MV-4-11 (cell line): ENCODE measurements at regions not wholly inside any gene's neighbourhood (a gene's known extent, or its start where the extent isn't known, plus 50 kb on each side); places are given as distances from the start of the nearest gene placed in this dataset.
A peak's percentile ranks its signal among the peaks of the same experiment; 100 is the strongest.

Source experiments
- DNase-seq: peaks from one replicate; lab custom pipeline; 2025; lab: John Stamatoyannopoulos, UW

- DNase-seq: no peak
Measured at GRCh38 chr10:10126218-10126617, 891.5 kb upstream of the CELF2 start.

DNA sequence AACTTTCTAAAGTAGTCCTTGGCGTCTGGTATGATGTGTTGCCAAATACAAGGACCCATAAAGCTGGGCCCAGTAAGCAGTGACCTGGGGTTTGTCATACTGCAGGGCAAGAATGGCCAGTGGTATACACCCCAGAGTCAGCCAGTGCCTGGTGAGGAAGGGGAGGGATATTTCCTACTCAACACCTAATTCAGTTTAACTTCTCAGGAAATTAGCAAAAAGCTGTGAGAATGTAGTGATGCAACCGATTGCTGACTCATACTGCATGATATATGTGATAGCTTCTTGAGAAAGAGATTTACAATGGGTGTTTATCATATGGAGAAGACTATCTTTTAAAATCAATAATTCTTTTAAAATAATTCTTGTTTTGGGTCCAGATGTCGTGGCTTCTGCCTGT lies 889.3 kb upstream of the CELF2 start:
- peak; percentile 25 for DNase-seq

DNA sequence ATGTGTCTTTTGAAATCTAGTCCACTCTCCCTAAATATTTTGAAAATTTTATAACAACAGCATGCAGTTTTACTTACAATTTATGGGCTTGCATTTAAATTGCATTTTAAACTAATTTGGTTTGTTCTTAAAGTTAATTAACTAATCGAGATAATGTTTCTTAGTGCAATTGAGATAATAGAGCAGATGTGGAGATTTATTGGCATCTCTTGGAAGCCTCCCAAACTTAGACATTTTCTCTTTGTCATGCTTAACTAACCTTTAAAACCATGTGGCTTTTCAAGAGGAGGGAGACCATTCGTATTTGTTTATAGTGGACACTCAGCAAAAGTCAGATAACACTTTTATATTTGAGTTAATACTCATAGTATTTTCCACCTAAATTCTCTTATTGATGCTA lies 887.0 kb upstream of the CELF2 start:
- no peak for DNase-seq

DNA sequence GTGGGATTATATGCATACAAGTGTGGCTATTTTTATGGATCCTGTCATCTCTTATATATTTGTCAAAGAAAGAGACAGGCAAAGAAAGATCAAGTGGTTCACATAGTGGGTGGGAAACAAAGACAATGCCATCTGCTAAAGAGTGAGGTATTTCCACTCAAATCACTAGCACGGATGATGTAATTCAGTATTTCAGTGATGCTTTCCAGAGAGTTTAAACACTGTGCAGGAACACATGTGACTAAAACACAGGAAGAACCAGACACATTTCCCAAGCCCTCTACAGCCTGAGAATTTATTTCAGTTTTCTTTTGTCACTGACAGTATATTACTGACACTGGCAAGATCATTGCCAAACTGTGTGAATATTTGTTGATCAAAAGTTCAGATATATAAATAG lies 885.7 kb upstream of the CELF2 start:
- DNase-seq: no peak

DNA sequence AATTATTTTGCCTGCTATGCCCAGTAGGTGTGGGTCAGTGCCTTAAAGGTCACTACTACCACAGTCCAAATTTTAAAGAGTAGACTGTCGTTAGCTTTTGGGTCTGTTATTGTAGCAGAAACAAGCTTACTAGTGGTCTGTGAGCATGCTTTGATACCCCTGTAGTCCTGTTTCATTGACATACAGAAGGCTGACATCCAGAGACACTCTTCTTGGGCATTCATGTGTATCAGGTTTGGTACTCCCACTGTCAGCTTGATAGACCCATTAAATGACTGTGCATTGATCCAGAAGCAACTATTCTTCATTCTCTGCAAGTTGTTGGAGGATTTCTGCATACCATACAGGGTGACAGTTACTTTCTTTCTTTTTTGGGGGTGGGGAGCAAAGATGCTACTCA lies 884.4 kb upstream of the CELF2 start:
- no peak for DNase-seq

DNA sequence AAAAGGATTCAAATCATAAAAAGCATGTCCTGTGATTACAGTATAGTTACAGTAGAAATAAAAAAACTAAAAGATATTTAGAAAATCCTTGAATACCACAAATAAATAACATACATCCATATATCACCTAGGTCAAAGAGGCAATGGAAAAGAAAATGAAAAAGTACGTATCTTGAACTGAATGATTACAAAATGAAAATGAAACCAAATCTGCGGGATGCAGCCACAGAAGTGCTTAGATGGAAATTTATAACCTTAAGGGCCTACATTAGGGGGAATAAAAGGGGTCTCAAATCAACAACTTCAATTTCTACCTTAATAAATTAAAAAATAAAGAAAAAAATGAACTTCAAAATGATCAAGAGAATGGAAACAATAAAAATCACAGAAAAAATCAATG lies 879.0 kb upstream of the CELF2 start:
- DNase-seq: no peak

- no peak for DNase-seq
Measured at GRCh38 chr10:10141782-10142382, 875.8 kb upstream of the CELF2 start.

- DNase-seq: no peak
Measured at GRCh38 chr10:10146604-10147003, 871.1 kb upstream of the CELF2 start.

DNA sequence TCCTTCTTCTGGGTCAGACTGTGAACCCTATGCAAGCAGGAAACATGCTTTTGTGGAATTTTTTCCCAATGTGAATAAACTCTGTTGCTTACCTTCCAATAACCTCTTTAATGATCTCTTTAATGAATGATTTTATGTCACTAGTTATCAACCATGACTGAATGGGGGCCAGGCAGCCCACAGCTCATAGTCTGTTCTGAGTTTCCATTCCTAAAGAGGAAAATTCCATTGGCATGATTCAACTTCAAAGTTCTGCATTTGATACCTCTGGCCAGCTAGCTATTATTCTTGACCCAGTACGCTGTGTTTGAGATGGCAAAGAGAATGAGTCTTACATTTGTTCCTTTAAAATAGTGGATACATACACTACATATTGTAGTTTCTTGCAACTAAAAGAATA lies 867.8 kb upstream of the CELF2 start:
- DNase-seq: no peak

DNA sequence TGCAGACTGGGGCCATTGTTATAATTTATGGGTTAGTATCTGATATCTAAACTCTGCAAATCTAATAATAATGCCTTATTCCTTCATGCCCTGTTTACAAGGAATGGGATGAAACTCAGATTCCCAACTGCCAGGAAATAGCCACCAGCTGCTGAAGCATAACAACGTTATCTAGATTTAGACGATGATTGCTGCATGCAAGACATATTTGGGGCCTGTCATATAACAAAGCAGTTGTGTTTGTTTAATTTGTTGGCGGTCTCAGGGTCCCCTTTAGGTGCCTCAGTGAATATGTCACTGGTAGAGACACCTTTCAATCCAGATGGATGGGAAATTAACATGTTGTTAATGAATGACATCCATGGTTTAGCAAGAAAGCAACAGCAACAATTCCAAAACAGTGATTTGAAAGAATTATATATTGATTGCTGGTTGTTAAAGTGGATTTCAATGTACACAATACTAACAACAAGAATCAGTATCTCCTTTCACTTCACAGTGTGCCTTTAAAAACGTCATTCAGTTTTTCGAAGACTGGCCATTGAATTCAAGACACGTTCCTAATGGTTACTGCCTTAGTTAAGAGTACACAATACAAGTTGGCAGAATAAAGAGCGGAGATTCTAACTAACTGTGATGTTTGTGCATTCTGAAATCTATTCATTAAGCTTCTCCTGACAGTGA lies 860.6 kb upstream of the CELF2 start:
- DNase-seq: no peak

DNA sequence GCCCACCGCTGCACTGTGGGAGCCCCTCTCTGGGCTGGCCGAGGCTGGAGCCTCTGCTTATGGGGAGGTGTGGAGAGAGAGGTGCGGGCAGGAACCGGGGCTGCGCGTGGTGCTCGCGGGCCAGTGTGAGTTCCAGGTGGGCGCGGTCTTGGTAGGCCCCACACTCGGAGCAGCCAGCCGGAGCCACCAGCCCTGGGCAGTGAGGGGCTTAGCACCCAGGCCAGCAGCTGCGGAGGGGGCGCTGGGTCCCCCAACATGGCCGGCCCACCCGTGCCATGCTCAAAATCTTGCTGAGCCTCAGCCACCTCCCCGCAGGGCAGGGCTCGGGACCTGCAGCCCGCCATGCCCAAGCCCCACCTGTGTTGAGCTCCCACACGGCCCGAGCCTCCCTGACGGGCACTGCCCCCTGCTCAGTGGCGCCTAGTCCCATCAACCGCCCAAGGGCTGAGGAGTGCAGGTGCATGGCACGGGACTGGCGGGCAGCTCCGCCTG lies 856.8 kb upstream of the CELF2 start:
- DNase-seq: no peak

DNA sequence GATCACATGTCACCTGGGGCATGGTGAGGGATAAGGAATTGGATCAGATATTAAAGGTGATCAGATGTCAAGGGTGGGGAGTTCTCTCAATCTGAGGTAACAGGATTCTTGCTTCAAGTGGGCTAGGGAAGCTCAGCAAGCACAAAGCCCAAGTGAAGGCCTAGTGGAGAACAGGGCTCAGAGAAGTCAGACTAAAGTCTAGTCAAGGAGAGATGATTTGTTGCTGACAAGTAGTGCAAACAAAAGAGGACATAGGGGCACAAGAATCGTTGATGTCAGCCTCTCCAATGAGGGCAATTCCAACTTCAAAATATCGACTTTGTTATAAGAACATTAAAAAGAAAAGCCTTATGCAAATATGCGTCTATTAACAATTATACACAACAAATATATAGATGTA lies 852.8 kb upstream of the CELF2 start:
- DNase-seq: no peak

- no peak for DNase-seq
Measured at GRCh38 chr10:10165415-10165814, 852.3 kb upstream of the CELF2 start.

- DNase-seq: no peak
Measured at GRCh38 chr10:10178476-10178875, 839.2 kb upstream of the CELF2 start.

DNA sequence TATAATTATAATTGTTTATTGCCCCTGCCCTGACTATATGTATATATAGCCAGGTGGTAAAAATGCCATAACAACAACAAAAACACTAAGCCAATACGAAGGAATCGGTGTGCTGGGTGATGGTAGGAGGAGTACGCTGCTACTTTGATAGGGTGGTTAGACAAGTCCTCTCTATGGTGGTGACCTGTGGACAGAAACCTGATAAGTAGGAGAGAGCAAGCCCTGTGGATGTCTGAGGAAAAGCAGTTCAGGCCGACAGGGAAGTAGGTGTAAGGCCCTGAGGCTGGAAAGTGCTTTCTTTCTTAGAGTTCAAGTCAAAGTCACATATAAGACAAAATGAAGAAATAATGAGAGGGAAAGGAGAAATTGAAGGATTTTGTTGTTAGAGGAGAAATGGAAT lies 823.8 kb upstream of the CELF2 start:
- no peak for DNase-seq

- no peak for DNase-seq
Measured at GRCh38 chr10:10196701-10197100, 821.0 kb upstream of the CELF2 start.

GRCh38 chr10:10197423-10197822 lies 820.2 kb upstream of the CELF2 start:
- DNase-seq: no peak

DNA sequence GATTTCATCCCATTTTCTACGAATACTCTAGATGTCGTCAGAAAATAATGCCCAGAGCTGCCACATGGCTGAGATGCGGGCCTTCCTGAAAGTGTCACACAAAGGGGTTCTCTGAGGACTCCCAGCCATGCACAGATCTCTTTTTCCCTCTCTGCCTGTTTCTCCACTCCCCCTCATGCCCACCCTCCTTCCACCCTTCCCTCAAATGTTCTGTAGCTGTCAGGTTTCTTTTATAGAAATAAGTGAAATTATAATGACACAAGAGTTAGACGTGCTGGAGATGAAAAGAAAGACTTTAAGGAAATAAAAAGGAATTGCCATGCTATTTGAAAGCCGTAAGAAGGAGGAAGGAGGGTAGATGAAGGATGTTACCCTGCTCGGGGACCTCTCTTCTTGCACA lies 819.3 kb upstream of the CELF2 start:
- DNase-seq: no peak

- DNase-seq: no peak
Measured at GRCh38 chr10:10204415-10204814, 813.3 kb upstream of the CELF2 start.

DNA sequence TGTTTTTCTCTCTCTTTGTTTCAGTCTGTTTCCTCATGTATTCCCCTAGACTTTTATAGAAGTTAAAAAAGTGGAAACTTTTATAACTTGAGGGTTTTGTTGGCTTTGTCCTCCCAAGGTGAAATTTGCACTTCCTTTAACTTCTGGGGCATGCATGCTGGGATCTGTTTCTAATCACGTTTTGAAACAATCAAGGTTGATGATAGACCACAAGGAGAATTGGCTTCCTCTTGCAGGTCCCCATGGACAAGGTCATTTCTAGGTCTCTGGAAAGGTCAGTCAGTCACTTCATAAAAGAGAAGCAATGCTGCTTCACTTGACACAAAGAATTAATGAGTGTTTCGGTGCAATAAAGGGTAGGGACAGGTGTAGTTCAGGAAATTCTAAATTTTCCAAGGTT lies 811.8 kb upstream of the CELF2 start:
- no peak for DNase-seq

GRCh38 chr10:10207538-10207937 lies 810.1 kb upstream of the CELF2 start:
- peak; percentile 53 for DNase-seq

- no peak for DNase-seq
Measured at GRCh38 chr10:10208196-10208595, 809.5 kb upstream of the CELF2 start.

DNA sequence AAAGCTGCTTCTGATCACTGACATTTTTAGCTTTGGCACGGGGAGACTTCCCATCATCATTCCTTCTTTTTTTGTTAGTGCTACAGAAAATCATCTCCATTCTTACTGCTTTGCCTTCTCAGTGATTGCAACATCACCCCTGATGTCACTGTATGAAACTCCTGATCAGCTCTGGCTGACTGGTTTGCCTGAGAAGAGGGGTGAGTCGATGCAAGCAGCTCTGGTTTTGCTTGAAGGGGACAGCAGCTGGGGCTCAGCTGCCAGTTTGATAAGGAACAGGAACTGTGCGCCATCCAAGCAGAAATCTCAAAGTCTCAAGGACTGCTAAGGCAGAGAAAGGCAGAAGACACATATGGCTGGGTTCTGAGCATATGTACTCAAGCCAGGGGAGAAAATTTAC lies 808.5 kb upstream of the CELF2 start:
- DNase-seq: peak; percentile 91

- no peak for DNase-seq
Measured at GRCh38 chr10:10211409-10211808, 806.3 kb upstream of the CELF2 start.
